CD4-positive, alpha-beta memory T cell (primary cell): ENCODE measurements at regions not wholly inside any gene's neighbourhood (a gene's known extent, or its start where the extent isn't known, plus 50 kb on each side); places are given as distances from the start of the nearest gene placed in this dataset.

Experiments
- CTCF ChIA-PET: fragments of 350-600 bp; sonication (Branson Sonifier 250); formaldehyde crosslinking; loops from one replicate; lab custom pipeline; 2021; ENCODE audit warnings: inconsistent platforms; ENCODE audit not compliant: partially characterized antibody; lab: Charles Lee
- POLR2A ChIA-PET: fragments of 350-600 bp; sonication (Branson Sonifier 250); formaldehyde crosslinking; loops from one replicate; lab custom pipeline; 2021; ENCODE audit not compliant: partially characterized antibody; lab: Charles Lee
- DNase-seq, 5 donors: peaks; one replicate each; pipeline versions ENCODE4 v3.0.0 to v3.0.0-alpha.2; 2020 to 2022; ENCODE audit warnings: mixed read lengths in 1 of 5
- H3K27ac ChIP-seq: one replicate; pipeline ENCODE4 v1.7.0; 2013; ENCODE audit warnings: low read depth, low read length
- H3K27me3 ChIP-seq: 2 replicates; pipeline ENCODE4 v1.7.0; 2013; ENCODE audit warnings: mild to moderate bottlenecking, low read length, moderate library complexity; ENCODE audit not compliant: insufficient read depth
- H3K36me3 ChIP-seq: 2 replicates; pipeline ENCODE4 v1.7.0; 2013; ENCODE audit warnings: mild to moderate bottlenecking, low read length, moderate library complexity; ENCODE audit not compliant: insufficient read depth
- H3K4me1 ChIP-seq: 2 replicates; pipeline ENCODE4 v1.7.0; 2013; ENCODE audit warnings: mild to moderate bottlenecking, low read length, moderate library complexity; ENCODE audit not compliant: insufficient read depth
- H3K4me3 ChIP-seq, 2 donors: one replicate each; pipeline ENCODE4 v1.7.0; 2013; ENCODE audit warnings: low read length in 2 of 2, mild to moderate bottlenecking in 1 of 2
- H3K9me3 ChIP-seq, 2 donors: one replicate each; pipeline ENCODE4 v1.7.0; 2013; ENCODE audit warnings: low read length in 2 of 2, control low read depth in 1 of 2; ENCODE audit not compliant: control insufficient read depth in 1 of 2
- H3K27ac Mint-ChIP-seq, 7 donors: one replicate each; pipeline ENCODE4 v1.8.0; 2020 to 2021; ENCODE audit warnings: mixed read lengths in 7 of 7, mild to moderate bottlenecking in 6 of 7, inconsistent platforms in 3 of 7, moderate library complexity in 3 of 7
- H3K27me3 Mint-ChIP-seq, 2 donors: one replicate each; pipeline ENCODE4 v1.8.0; 2020 to 2021; ENCODE audit warnings: mixed read lengths in 2 of 2
- H3K36me3 Mint-ChIP-seq, 2 donors: one replicate each; pipeline ENCODE4 v1.8.0; 2020 to 2021; ENCODE audit warnings: mixed read lengths in 2 of 2, inconsistent platforms in 1 of 2, mild to moderate bottlenecking in 1 of 2
- H3K4me1 Mint-ChIP-seq, 4 donors: one replicate each; pipeline ENCODE4 v1.8.0; 2020 to 2021; ENCODE audit warnings: mixed read lengths in 4 of 4, mild to moderate bottlenecking in 1 of 4
- H3K4me3 Mint-ChIP-seq, 8 donors: one replicate each; pipeline ENCODE4 v1.8.0; 2020 to 2021; ENCODE audit warnings: mixed read lengths in 8 of 8, mild to moderate bottlenecking in 7 of 8, moderate library complexity in 6 of 8, inconsistent platforms in 3 of 8
- H3K9me3 Mint-ChIP-seq, 8 donors: one replicate each; pipeline ENCODE4 v1.8.0; 2020 to 2021; ENCODE audit warnings: mixed read lengths in 8 of 8, mild to moderate bottlenecking in 5 of 8, inconsistent platforms in 3 of 8, moderate library complexity in 1 of 8
- intact Hi-C: fragments of 100-400 bp; cut with micrococcal nuclease; formaldehyde crosslinking; loops from one replicate; pipeline ENCODE4 v1.15.1; 2023

- DNase-seq, result no peak
- Histone ChIP-seq H3K27me3 (no peaks in the 10 kb centered on the region), H3K9me3 (no peaks in the 10 kb centered on the region), H3K4me1 (no peaks in the 10 kb centered on the region), H3K4me3 (no peak overlapping the region), H3K27ac (no peak overlapping the region), H3K36me3 (no peaks in the 10 kb centered on the region)
- no peak overlapping the region for H3K4me3 Mint-ChIP-seq
- POLR2A ChIA-PET, result no interaction called here
- peaks cover 0 to 2% (median 0%) of the 10 kb centered on the region in 8 donors for H3K9me3 Mint-ChIP-seq
- intact Hi-C loops, result no loop called here
- peaks cover 0 to under 1% of the 10 kb centered on the region in 2 donors for H3K36me3 Mint-ChIP-seq
- peaks cover 15 to 20% of the 10 kb centered on the region in 2 donors for H3K27me3 Mint-ChIP-seq
- H3K27ac Mint-ChIP-seq, result no peak overlapping the region
- peaks cover 0 to 4% (median 2%) of the 10 kb centered on the region in 4 donors for H3K4me1 Mint-ChIP-seq
- CTCF ChIA-PET, result no interaction called here
Measured at GRCh38 chr7:43006008-43006407, 73.8 kb downstream of the MRPL32 start.

DNA sequence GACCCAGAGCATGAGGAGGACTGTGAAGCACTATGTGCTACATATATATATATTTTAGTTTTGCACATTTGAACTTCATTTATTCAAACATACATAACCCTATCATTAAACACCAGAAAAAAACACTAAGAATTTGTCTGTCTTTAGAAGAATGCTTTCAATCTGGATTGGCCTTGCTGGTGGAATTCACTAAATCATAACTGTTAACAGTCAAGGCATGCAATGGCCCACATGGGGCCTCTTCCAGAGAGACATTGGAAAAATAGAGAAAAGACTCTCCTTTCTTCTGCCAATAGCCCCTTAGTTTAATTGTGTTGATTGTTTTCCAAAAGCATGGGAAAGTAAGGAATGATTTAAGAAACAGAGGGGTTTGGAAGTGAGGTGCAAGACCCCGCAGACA lies 77.9 kb downstream of the MRPL32 start:
- no peak overlapping the region for H3K4me3 ChIP-seq
- no peak overlapping the region for H3K27ac Mint-ChIP-seq

DNA sequence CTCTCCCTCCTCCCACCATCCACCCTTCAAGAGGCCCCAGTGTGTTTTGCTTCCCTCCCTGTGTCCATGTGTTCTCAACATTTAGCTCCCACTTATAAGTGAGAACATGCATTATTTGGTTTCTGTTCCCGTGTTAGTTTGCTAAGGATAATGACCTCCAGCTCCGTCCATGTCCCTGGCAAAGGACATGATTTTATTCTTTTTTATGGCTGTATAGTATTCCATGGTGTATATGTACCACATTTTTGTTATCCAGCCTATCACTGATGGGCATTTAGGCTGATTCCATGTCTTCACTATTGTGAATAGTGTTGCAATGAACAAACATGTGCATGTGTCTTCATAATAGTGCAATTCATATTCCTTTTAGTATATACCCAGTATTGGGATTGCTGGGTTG lies 79.7 kb downstream of the MRPL32 start:
- ChIA-PET CTCF (no interaction called here), POLR2A (no interaction called here)
- intact Hi-C loops, result no loop called here
- Histone ChIP-seq H3K9me3 (no peaks in the 10 kb centered on the region), H3K36me3 (no peaks in the 10 kb centered on the region), H3K27ac (no peak overlapping the region), H3K4me1 (no peaks in the 10 kb centered on the region), H3K27me3 (no peaks in the 10 kb centered on the region), H3K4me3 (no peak overlapping the region)
- Mint-ChIP-seq H3K27ac (no peak overlapping the region), H3K4me3 (no peak overlapping the region), H3K27me3 (peaks cover 19 to 22% of the 10 kb centered on the region in 2 donors), H3K9me3 (peaks cover 0 to 7% (median 4%) of the 10 kb centered on the region in 8 donors), H3K4me1 (no peaks in the 10 kb centered on the region), H3K36me3 (peaks cover 0 to 4% of the 10 kb centered on the region in 2 donors)
- DNase-seq, result no peak

More for the DNA sequence above, 77.9 kb downstream of the MRPL32 start:
- Histone ChIP-seq H3K27ac (no peak overlapping the region), H3K9me3 (no peaks in the 10 kb centered on the region), H3K4me1 (no peaks in the 10 kb centered on the region), H3K27me3 (no peaks in the 10 kb centered on the region), H3K36me3 (no peaks in the 10 kb centered on the region)
- H3K36me3 Mint-ChIP-seq, result peaks cover 0 to 4% of the 10 kb centered on the region in 2 donors
- intact Hi-C loops, result no loop called here
- ChIA-PET POLR2A (no interaction called here), CTCF (no interaction called here)
- no peak for DNase-seq
- H3K4me1 Mint-ChIP-seq, result no peaks in the 10 kb centered on the region
- H3K4me3 Mint-ChIP-seq, result no peak overlapping the region
- H3K27me3 Mint-ChIP-seq, result peaks cover 24 to 30% of the 10 kb centered on the region in 2 donors
- H3K9me3 Mint-ChIP-seq, result peaks cover 0 to 7% (median 4%) of the 10 kb centered on the region in 8 donors

DNA sequence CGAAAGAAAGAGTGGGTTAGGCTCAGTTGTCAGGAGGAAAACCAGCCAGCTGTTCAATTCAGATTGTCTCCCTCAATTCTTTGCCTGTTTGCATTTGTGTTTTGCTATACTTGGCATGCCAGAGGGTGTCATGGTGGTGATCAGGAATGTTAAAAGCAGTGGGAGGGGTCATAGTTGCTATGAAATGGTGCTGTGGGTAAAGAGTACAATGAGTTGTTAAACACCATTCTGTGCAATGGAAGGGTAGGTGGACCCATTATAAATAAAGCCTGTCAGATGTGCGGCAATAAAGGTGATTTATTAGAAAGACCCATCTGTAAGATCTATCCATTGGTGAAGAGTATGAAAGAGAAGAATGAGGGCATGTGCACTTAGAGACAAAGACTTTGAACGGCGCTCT lies 82.2 kb downstream of the MRPL32 start:
- Histone ChIP-seq H3K4me3 (no peak overlapping the region), H3K27me3 (no peaks in the 10 kb centered on the region), H3K4me1 (no peaks in the 10 kb centered on the region), H3K27ac (no peak overlapping the region), H3K9me3 (no peaks in the 10 kb centered on the region), H3K36me3 (no peaks in the 10 kb centered on the region)
- POLR2A ChIA-PET, result no interaction called here
- no peak for DNase-seq
- Mint-ChIP-seq H3K27me3 (peaks cover 20 to 22% of the 10 kb centered on the region in 2 donors), H3K27ac (no peak overlapping the region), H3K9me3 (peaks cover 0 to 7% (median 4%) of the 10 kb centered on the region in 8 donors), H3K36me3 (peaks cover 0 to 4% of the 10 kb centered on the region in 2 donors), H3K4me1 (no peaks in the 10 kb centered on the region), H3K4me3 (no peak overlapping the region)
- intact Hi-C loops, result no loop called here
- CTCF ChIA-PET, result no interaction called here

GRCh38 chr7:43015301-43015700 lies 83.1 kb downstream of the MRPL32 start:
- no peaks in the 10 kb centered on the region for H3K4me1 Mint-ChIP-seq
- intact Hi-C loops, result no loop called here

DNA sequence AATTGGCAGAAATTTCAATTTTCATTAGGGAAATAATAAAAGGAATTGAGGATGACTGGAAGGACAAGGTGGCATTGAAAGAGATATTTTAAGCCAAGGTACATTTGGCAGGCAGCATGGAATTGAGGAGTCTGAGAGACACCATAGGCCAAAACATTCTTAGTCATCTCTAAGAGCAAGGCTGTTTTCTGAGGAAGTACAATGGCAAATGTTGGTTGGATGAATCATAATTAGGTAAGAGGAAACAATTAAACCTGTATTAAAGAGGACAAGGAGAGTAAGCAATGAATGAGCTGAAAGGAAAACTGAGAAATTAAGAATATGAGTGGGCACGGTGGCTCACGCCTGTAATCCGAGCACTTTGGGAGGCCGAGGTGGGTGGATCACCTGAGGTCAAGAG lies 86.3 kb downstream of the MRPL32 start:
- CTCF ChIA-PET, result no interaction called here
- H3K4me1 ChIP-seq, result no peaks in the 10 kb centered on the region
- peaks cover 13 to 15% of the 10 kb centered on the region in 2 donors for H3K27me3 Mint-ChIP-seq

More at GRCh38 chr7:43015301-43015700, 83.1 kb downstream of the MRPL32 start:
- CTCF ChIA-PET, result no interaction called here
- peaks cover 0 to 7% (median 4%) of the 10 kb centered on the region in 8 donors for H3K9me3 Mint-ChIP-seq
- peaks cover 19 to 22% of the 10 kb centered on the region in 2 donors for H3K27me3 Mint-ChIP-seq
- POLR2A ChIA-PET, result no interaction called here
- no peaks in the 10 kb centered on the region for H3K27me3 ChIP-seq
- no peak for DNase-seq
- no peaks in the 10 kb centered on the region for H3K4me1 ChIP-seq
- no peak overlapping the region for H3K4me3 Mint-ChIP-seq
- no peak overlapping the region for H3K27ac Mint-ChIP-seq
- H3K27ac ChIP-seq, result no peak overlapping the region
- H3K4me3 ChIP-seq, result no peak overlapping the region
- H3K9me3 ChIP-seq, result no peaks in the 10 kb centered on the region
- no peaks in the 10 kb centered on the region for H3K36me3 ChIP-seq
- H3K36me3 Mint-ChIP-seq, result peaks cover 0 to 4% of the 10 kb centered on the region in 2 donors

DNA sequence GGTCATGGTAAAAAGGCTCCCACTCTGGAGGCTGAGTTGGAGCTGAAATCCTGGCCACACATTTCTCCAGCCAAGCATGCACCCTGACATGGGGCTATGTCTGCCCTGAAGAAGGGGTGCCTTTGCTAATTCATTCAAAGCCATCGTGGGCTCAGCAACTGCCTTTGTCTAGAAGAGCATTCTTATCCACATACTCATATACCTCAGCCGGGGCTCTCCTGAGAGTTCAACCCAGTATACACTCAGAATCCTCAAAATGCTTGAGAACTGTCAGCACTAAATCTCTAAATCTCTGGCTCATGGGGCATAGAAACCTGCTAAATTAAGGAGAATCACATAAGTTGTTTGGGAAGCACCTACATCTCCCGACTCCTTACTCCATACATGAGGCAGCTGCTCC lies 89.3 kb downstream of the MRPL32 start:
- ChIA-PET CTCF (no interaction called here), POLR2A (no interaction called here)
- Mint-ChIP-seq H3K4me1 (no peaks in the 10 kb centered on the region), H3K36me3 (no peaks in the 10 kb centered on the region), H3K4me3 (no peak overlapping the region), H3K27me3 (peaks cover 3 to 4% of the 10 kb centered on the region in 2 donors), H3K27ac (no peak overlapping the region), H3K9me3 (peaks cover 0 to 3% (median 0%) of the 10 kb centered on the region in 8 donors)
- H3K4me1 ChIP-seq, result no peaks in the 10 kb centered on the region
- no peak overlapping the region for H3K4me3 ChIP-seq
- H3K9me3 ChIP-seq, result no peaks in the 10 kb centered on the region
- no peaks in the 10 kb centered on the region for H3K36me3 ChIP-seq
- H3K27ac ChIP-seq, result no peak overlapping the region
- H3K27me3 ChIP-seq, result no peaks in the 10 kb centered on the region
- intact Hi-C loops, result no loop called here
- no peak for DNase-seq

More for the DNA sequence above, 86.3 kb downstream of the MRPL32 start:
- Histone ChIP-seq H3K9me3 (no peaks in the 10 kb centered on the region), H3K27ac (no peak overlapping the region), H3K27me3 (no peaks in the 10 kb centered on the region), H3K4me3 (no peak overlapping the region), H3K36me3 (no peaks in the 10 kb centered on the region)
- H3K36me3 Mint-ChIP-seq, result no peaks in the 10 kb centered on the region
- H3K9me3 Mint-ChIP-seq, result peaks cover 0 to 3% (median 0%) of the 10 kb centered on the region in 8 donors
- H3K27ac Mint-ChIP-seq, result no peak overlapping the region
- no peak for DNase-seq
- no peak overlapping the region for H3K4me3 Mint-ChIP-seq
- intact Hi-C loops, result no loop called here
- POLR2A ChIA-PET, result no interaction called here
- H3K4me1 Mint-ChIP-seq, result no peaks in the 10 kb centered on the region
